ENCODE measurements at regions not wholly inside any gene's neighbourhood (a gene's known extent, or its start where the extent isn't known, plus 50 kb on each side); places are given as distances from the start of the nearest gene placed in this dataset.
"Not testable (repeated sequence)": the region's sequence is repeated elsewhere in the genome, so short reads cannot be mapped to it uniquely, and the experiment has no call there.

DNA sequence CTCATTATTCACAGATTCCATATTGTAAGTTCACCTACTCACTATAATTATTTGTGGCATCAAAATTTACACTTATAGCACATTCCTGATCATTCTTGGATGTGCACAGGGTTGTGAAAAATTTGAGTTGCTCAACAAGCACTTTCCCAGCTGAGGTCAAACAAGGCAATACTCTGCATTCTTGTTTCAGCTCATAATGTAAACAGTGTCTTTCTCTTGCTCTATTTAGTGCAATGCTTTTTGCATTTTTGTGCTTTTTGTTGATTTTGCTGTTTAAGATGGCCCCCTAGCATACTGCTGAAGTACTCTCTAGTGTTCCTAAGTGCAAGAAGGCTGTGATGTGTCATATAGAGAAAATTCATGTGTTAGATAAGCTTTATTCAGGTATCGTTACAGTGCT is 66.7 kb upstream of the TNIK start:
- Mint-ChIP-seq H3K27me3 (ENCODE audit: low read depth) (no peaks in the 10 kb centered on the region), H3K36me3 (ENCODE audit: low read depth) (peaks cover 3% of the 10 kb centered on the region), H3K4me1 (peaks cover 31% of the 10 kb centered on the region), H3K9me3 (peaks cover 7% of the 10 kb centered on the region), H3K27ac (ENCODE audit: unreplicated experiment) (no peak overlapping the region), H3K4me3 (no peak overlapping the region)
- TF ChIP-seq, protein P1, sequence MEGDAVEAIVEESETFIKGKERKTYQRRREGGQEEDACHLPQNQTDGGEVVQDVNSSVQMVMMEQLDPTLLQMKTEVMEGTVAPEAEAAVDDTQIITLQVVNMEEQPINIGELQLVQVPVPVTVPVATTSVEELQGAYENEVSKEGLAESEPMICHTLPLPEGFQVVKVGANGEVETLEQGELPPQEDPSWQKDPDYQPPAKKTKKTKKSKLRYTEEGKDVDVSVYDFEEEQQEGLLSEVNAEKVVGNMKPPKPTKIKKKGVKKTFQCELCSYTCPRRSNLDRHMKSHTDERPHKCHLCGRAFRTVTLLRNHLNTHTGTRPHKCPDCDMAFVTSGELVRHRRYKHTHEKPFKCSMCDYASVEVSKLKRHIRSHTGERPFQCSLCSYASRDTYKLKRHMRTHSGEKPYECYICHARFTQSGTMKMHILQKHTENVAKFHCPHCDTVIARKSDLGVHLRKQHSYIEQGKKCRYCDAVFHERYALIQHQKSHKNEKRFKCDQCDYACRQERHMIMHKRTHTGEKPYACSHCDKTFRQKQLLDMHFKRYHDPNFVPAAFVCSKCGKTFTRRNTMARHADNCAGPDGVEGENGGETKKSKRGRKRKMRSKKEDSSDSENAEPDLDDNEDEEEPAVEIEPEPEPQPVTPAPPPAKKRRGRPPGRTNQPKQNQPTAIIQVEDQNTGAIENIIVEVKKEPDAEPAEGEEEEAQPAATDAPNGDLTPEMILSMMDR (conservative IDR thresholded peaks at IDR 0.05), result no peak
- no peak for DNase-seq (ENCODE audit: low read depth, low spot score)

DNA sequence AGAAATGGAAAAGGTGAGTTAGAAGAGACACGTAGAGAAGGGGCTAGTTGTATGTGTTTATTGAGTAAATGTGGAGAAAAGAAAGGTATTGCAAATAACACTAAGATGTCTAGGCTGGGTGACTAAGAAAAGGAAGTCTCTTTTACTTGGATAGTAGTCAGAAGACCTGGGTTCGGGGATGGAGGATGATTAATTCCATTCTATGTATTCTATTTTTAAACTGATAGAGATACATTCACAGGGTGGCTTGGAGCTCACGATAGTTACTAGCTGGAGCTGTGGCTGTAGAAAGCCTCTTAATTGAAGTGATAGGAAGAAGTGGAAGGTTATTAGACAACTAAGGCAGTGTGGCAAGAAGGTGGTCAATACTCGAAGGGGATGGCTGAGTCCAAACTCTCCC is 65.9 kb upstream of the TNIK start:
- no peak overlapping the region for H3K27ac Mint-ChIP-seq (ENCODE audit: unreplicated experiment)
- TF ChIP-seq, protein P1 (conservative IDR thresholded peaks at IDR 0.05), result no peak
- peaks cover 3% of the 10 kb centered on the region for H3K36me3 Mint-ChIP-seq (ENCODE audit: low read depth)
- peaks cover 7% of the 10 kb centered on the region for H3K9me3 Mint-ChIP-seq
- no peaks in the 10 kb centered on the region for H3K27me3 Mint-ChIP-seq (ENCODE audit: low read depth)
- DNase-seq (ENCODE audit: low read depth, low spot score), result no peak
- H3K4me3 Mint-ChIP-seq, result no peak overlapping the region
- peaks cover 31% of the 10 kb centered on the region for H3K4me1 Mint-ChIP-seq

DNA sequence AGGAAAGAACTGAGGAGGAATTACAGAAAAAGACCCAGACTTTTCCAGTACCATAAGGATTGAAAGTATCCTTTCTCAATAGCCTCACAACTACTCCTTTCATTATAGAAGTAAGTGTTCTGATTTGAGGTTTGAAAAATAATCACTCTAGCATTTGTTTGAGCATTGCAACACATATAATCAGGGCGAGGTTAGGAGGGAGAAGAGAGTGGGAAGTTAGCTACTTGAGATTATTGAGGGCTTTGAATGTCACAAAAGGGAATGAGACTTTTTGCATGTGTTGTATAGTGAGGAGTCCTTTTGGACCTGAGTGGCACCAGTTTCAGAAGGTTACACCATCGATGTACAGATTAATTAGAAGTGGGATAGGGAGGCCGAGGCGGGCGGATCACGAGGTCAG is 65.2 kb upstream of the TNIK start:
- Mint-ChIP-seq H3K4me3 (no peak overlapping the region), H3K27ac (ENCODE audit: unreplicated experiment) (no peak overlapping the region), H3K36me3 (ENCODE audit: low read depth) (no peaks in the 10 kb centered on the region), H3K9me3 (peaks cover 6% of the 10 kb centered on the region), H3K4me1 (peaks cover 31% of the 10 kb centered on the region), H3K27me3 (ENCODE audit: low read depth) (no peaks in the 10 kb centered on the region)
- DNase-seq (ENCODE audit: low read depth, low spot score), result no peak
- TF ChIP-seq, protein P1 (conservative IDR thresholded peaks at IDR 0.05), result no peak

DNA sequence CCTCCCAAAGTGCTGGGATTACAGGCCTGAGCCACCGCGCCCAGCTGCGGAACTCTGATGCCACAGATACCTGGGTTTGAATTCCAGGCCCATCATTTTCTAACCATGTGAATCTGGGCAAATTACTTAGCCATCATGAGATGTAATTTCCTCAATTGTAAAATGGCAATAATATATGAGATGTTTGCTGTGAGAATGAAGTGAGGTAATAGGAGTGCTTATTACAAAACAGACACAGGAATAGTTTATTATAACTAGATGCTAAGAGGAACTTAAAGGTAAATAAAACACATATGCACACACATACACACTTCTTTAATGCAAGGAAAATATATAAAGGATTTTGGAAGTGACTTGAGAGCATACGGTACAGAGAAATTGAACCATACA is 64.7 kb upstream of the TNIK start:
- Mint-ChIP-seq H3K36me3 (ENCODE audit: low read depth) (no peaks in the 10 kb centered on the region), H3K27me3 (ENCODE audit: low read depth) (no peaks in the 10 kb centered on the region), H3K4me1 (peaks cover 31% of the 10 kb centered on the region), H3K9me3 (peaks cover 5% of the 10 kb centered on the region), H3K4me3 (no peak overlapping the region), H3K27ac (ENCODE audit: unreplicated experiment) (peak overlapping the region; percentile 45)
- DNase-seq (ENCODE audit: low read depth, low spot score), result no peak
- TF ChIP-seq, protein P1 (conservative IDR thresholded peaks at IDR 0.05), result no peak

DNA sequence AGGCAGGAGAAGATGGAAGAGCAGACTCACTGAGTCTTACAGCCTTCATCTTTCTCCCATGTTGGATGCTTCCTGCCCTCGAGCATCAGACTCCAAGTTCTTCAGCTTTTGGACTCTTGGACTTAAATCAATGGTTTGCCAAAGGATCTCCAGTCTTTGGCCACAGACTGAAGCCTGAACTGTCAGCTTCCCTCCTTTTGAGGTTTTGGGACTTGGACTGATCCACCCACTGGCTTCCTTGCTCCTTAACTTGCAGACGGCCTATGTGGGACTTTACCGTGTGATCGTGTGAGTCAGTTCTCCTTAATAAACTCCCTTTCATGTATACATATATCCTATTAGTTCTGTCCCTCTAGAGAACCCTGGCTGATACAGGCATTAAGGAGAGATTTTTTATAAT is 62.4 kb upstream of the TNIK start:
- H3K36me3 Mint-ChIP-seq (ENCODE audit: low read depth), result no peaks in the 10 kb centered on the region
- no peaks in the 10 kb centered on the region for H3K27me3 Mint-ChIP-seq (ENCODE audit: low read depth)
- peaks cover 5% of the 10 kb centered on the region for H3K9me3 Mint-ChIP-seq
- TF ChIP-seq, protein P1 (conservative IDR thresholded peaks at IDR 0.05), result no peak
- DNase-seq (ENCODE audit: low read depth, low spot score), result no peak
- H3K4me3 Mint-ChIP-seq, result no peak overlapping the region
- no peak overlapping the region for H3K27ac Mint-ChIP-seq (ENCODE audit: unreplicated experiment)
- peaks cover 31% of the 10 kb centered on the region for H3K4me1 Mint-ChIP-seq

DNA sequence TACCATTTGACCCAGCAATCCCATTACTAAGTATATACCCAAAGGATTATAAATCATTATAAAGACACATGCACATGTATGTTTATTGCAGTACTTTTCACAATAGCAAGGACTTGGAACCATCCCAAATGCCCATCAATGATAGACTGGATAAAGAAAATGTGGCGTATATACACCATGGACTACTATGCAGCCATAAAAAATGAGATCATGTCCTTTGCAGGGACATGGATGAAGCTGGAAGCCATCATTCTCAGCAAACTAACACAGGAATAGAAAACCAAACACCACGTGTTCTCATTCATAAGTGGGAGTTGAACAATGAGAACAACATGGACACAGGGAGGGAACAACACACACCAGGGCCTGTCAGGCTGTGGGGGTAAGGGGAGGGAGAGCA is 59.2 kb upstream of the TNIK start:
- DNase-seq (ENCODE audit: low read depth, low spot score); H3K9me3 Mint-ChIP-seq; H3K27me3 Mint-ChIP-seq (ENCODE audit: low read depth); H3K4me3 Mint-ChIP-seq; H3K27ac Mint-ChIP-seq (ENCODE audit: unreplicated experiment); H3K36me3 Mint-ChIP-seq (ENCODE audit: low read depth): not testable (repeated sequence)
- H3K4me1 Mint-ChIP-seq, result peaks cover 40% of the 10 kb centered on the region
